Tibial artery (tissue), 4 donors: ENCODE measurements at regions not wholly inside any gene's neighbourhood (a gene's known extent, or its start where the extent isn't known, plus 50 kb on each side); places are given as distances from the start of the nearest gene placed in this dataset.

Experiments
- DNase-seq, 2 donors: peaks; one replicate each; pipeline ENCODE4 v3.0.0-alpha.2; 2019
- H3K27ac ChIP-seq, 2 donors: fragments of 200-600 bp; sonication (generic) in 1 of 2; 1 replicate in 1 of 2; 2 replicates in 1 of 2; pipeline ENCODE4 v1.5.1; 2018 to 2019; ENCODE audit warnings: mild to moderate bottlenecking in 1 of 2
- H3K27me3 ChIP-seq, 2 donors: fragments of 200-600 bp; sonication (generic) in 1 of 2; one replicate each; pipeline versions ENCODE4 v1.5.1 to v1.6.0; 2016 to 2019
- H3K36me3 ChIP-seq, 3 donors: fragments of 200-600 bp; sonication (generic) in 2 of 3; one replicate each; pipeline ENCODE4 v1.5.1; 2016 to 2019; ENCODE audit warnings: mild to moderate bottlenecking in 2 of 3
- H3K4me1 ChIP-seq, 4 donors: fragments of 200-600 bp; sonication (generic) in 2 of 4; 1 replicate in 3 of 4; 2 replicates in 1 of 4; pipeline ENCODE4 v1.5.1; 2016 to 2019
- H3K4me3 ChIP-seq, 2 donors: fragments of 200-600 bp; sonication (generic) in 1 of 2; 1 replicate in 1 of 2; 2 replicates in 1 of 2; pipeline ENCODE4 v1.5.1; 2018 to 2019; ENCODE audit warnings: mild to moderate bottlenecking in 2 of 2
- H3K9me3 ChIP-seq, 3 donors: fragments of 200-600 bp; sonication (generic) in 1 of 3; one replicate each; pipeline ENCODE4 v1.5.1; 2016 to 2019
- intact Hi-C: fragments of 100-400 bp; cut with DNase I; formaldehyde crosslinking; loops from one replicate; pipeline ENCODE4 v1.15.0; 2023; ENCODE audit warnings: low total_unique reads
- TF ChIP-seq, protein P1 (sequence below), 2 experiments: fragments of 200-600 bp in 1 of 2; fragments of 450-650 bp in 1 of 2; IDR thresholded peaks; one replicate each; pipeline ENCODE4 v1.5.1; 2017 to 2019; ENCODE audit warnings: antibody characterized with exemption in 2 of 2, mild to moderate bottlenecking in 1 of 2, moderate library complexity in 1 of 2

DNA sequence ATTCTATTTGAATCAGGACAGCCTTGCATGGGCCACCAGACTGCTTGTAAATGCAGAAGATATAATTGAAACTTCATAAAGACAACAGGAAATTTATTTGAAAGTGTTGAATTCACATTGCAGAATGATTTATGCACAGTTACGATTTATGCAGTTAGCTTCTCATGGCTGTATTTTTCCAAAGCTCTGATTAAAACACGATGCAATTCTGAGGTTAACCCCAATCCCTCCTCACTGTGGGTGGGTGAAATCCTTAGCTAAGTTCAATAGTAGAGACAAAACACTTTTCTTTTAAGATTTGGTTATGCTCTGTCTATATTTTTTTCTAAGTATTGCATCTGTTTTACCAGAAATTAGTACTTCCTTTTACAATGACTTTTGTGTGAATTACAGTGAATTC is 728.8 kb upstream of the IGFBP3 start:
- DNase-seq: no peak
- Histone ChIP-seq H3K9me3 (no peaks in the 10 kb centered on the region), H3K27me3 (no peaks in the 10 kb centered on the region), H3K4me3 (no peak overlapping the region), H3K36me3 (no peaks in the 10 kb centered on the region), H3K27ac (no peak overlapping the region), H3K4me1 (no peaks in the 10 kb centered on the region)
- intact Hi-C loops: no loop called here
- TF ChIP-seq, protein P1, sequence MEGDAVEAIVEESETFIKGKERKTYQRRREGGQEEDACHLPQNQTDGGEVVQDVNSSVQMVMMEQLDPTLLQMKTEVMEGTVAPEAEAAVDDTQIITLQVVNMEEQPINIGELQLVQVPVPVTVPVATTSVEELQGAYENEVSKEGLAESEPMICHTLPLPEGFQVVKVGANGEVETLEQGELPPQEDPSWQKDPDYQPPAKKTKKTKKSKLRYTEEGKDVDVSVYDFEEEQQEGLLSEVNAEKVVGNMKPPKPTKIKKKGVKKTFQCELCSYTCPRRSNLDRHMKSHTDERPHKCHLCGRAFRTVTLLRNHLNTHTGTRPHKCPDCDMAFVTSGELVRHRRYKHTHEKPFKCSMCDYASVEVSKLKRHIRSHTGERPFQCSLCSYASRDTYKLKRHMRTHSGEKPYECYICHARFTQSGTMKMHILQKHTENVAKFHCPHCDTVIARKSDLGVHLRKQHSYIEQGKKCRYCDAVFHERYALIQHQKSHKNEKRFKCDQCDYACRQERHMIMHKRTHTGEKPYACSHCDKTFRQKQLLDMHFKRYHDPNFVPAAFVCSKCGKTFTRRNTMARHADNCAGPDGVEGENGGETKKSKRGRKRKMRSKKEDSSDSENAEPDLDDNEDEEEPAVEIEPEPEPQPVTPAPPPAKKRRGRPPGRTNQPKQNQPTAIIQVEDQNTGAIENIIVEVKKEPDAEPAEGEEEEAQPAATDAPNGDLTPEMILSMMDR (IDR thresholded peaks at IDR 0.05): no peak

DNA sequence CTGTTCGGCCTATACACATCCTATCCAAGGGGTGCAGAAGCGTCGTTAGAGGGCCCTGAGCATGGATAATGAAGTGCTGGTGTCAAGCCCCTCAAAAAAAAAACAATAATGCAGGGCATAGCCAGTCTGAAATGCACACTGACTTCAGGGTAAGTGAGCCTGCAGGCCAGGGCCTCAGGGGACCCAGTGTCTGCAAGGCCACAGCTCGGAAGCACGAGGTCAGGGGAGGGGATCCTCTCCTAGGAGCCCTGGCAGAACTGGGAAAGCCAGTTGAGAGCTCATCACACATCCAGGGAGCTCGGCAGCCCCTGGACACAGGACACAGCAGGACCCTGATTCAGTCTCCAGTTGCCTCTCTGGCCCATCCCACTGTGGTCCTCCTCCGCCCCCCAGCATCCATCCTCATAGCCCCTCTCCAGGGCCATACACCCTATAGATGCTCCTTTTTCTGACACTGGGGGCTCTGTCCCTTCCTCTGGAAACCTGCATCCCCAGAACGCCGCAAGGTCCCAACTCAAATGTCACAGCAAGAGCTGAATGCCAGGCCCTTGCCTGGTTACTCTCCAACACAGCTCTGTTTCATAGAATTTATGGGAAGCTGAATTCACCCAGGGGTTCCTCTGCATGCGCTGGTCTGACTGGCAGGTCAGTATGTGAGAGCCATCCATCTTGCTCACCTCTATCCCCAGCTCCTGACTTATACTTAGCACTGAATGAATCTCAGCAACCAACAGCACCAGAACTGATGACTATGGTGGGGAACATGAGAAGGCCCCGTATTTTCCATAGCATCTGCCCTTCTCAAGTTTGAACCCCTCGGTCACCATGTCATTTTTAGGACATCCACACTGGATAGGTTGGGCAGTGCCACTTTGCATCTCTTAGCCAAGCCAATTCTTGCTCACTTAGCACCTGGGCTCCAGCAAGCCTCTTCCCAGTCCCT is 717.0 kb upstream of the IGFBP3 start:
- no peak for DNase-seq
- H3K36me3 ChIP-seq: no peaks in the 10 kb centered on the region
- H3K4me1 ChIP-seq: no peaks in the 10 kb centered on the region

DNA sequence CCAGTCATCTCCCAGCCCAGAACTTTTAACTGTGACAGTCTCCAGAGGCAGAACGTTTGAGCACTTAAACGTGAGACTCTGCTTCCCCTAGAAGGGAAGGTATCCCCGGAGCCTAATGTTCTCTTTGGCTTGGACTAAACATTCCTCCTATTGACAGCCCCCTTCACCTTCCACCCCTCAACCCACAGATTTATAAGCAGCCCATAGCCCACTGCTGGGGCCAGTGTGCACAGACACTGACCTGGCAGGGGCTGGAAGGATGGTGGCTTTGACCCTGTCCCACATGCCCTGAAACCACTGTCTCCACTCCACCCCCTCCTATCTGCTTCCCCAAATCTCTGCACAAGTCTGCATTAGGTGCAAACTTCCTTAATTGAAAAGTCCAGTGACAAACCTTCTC is 715.0 kb upstream of the IGFBP3 start:
- DNase-seq: no peak
- H3K27ac ChIP-seq: no peak overlapping the region
- no peaks in the 10 kb centered on the region for H3K27me3 ChIP-seq
- no peaks in the 10 kb centered on the region for H3K9me3 ChIP-seq
- no peak overlapping the region for H3K4me3 ChIP-seq
- intact Hi-C loops: no loop called here
- TF ChIP-seq, protein P1 (IDR thresholded peaks at IDR 0.05): no peak
- no peaks in the 10 kb centered on the region for H3K4me1 ChIP-seq
- H3K36me3 ChIP-seq: no peaks in the 10 kb centered on the region

More for the DNA sequence above, 717.0 kb upstream of the IGFBP3 start:
- intact Hi-C loops: no loop called here
- TF ChIP-seq, protein P1 (IDR thresholded peaks at IDR 0.05): no peak
- H3K4me3 ChIP-seq: no peak overlapping the region
- H3K27me3 ChIP-seq: no peaks in the 10 kb centered on the region
- H3K27ac ChIP-seq: no peak overlapping the region
- no peaks in the 10 kb centered on the region for H3K9me3 ChIP-seq

DNA sequence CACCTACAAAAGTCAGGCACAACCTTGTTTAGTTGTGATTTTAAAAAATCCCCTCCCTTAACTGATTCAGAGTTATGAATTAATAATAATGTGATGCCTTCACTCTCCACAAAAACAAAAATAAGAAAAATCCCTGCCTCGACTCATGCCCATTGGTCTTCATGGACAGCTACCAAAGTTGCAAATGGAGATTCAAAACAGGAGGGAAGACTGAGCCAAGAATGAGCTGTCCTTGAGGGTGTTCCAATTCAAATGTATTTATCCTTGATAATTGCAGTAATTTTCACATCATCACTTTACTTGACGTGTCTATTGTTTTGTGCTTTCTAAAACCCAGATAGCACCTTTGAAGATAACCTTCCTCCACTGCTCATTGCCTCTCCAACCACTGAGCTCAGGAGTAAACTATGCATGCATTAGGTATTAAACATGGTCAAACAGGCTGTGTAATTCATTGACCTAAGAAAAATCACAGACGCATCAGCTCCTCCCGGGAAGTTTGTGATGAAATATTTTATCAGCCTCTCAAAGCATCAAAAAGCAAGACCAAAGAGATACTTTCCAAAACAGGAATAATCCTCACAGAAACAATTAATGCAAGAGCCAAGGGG is 712.7 kb upstream of the IGFBP3 start:
- Histone ChIP-seq H3K4me1 (no peaks in the 10 kb centered on the region), H3K36me3 (no peaks in the 10 kb centered on the region), H3K9me3 (no peaks in the 10 kb centered on the region), H3K4me3 (no peak overlapping the region), H3K27me3 (no peaks in the 10 kb centered on the region), H3K27ac (no peak overlapping the region)
- intact Hi-C loops: no loop called here
- no peak for DNase-seq
- TF ChIP-seq, protein P1 (IDR thresholded peaks at IDR 0.05): no peak

DNA sequence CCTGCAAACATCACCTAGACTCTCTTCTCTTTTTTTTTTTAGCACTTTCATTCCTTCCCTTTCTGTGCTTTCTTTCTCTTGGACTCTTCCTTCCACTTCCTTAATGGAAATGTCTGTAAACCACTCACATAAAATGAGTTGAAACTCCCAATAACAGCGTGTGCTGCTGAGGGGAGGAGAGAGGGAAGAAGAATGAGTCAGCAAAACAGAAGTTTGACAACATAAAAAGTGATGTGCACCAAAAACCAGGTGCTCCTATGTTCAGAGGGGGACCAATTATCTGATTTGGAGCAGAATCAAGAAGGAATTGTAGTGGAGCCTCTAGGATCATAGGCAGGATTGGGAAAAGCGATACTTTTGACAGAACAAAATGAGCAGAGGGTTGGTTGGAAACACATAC is 712.1 kb upstream of the IGFBP3 start:
- DNase-seq: no peak
- TF ChIP-seq, protein P1 (IDR thresholded peaks at IDR 0.05): no peak
- no peak overlapping the region for H3K4me3 ChIP-seq
- no peak overlapping the region for H3K27ac ChIP-seq
- no peaks in the 10 kb centered on the region for H3K4me1 ChIP-seq
- H3K9me3 ChIP-seq: no peaks in the 10 kb centered on the region
- no peaks in the 10 kb centered on the region for H3K27me3 ChIP-seq
- intact Hi-C loops: no loop called here
- H3K36me3 ChIP-seq: no peaks in the 10 kb centered on the region
